SU-DHL-6 (cell line): ENCODE measurements at regions not wholly inside any gene's neighbourhood (a gene's known extent, or its start where the extent isn't known, plus 50 kb on each side); places are given as distances from the start of the nearest gene placed in this dataset.

Experiments
- EZH2phosphoT487 ChIP-seq: fragments of 200-600 bp; sonication (generic), shearing (Covaris generic); conservative IDR thresholded peaks from 2 replicates; pipeline ENCODE4 v1.6.1; 2018; ENCODE audit warnings: mild to moderate bottlenecking, antibody characterized with exemption, low read length, moderate library complexity, mixed read lengths
- TF ChIP-seq, protein P1 (sequence below): fragments of 200-600 bp; sonication (generic); IDR thresholded peaks from one replicate; pipeline ENCODE4 v1.5.1; 2017; ENCODE audit warnings: antibody characterized with exemption, mild to moderate bottlenecking, low read length, moderate library complexity; ENCODE audit not compliant: insufficient read depth, poor library complexity, severe bottlenecking

DNA sequence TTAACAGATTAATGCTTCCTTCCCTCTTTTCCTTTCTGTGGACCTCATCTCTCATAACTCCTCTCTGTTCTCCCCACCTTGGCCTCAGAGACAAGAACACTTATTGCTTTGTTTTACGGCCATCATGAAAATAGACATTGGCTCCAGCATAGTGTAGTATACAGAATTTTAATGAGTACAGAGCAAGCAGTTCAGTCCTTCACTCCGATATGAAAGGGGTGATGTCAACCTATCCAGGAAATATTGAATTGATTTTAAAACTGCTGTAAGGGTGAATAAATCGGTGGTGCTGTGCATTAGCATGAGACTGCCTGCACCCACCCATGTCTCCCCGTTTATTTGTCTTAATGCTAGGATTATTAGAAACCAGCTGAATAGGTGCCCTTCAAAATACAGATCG is 490.9 kb upstream of the TBL1XR1 start:
- TF ChIP-seq, protein P1, sequence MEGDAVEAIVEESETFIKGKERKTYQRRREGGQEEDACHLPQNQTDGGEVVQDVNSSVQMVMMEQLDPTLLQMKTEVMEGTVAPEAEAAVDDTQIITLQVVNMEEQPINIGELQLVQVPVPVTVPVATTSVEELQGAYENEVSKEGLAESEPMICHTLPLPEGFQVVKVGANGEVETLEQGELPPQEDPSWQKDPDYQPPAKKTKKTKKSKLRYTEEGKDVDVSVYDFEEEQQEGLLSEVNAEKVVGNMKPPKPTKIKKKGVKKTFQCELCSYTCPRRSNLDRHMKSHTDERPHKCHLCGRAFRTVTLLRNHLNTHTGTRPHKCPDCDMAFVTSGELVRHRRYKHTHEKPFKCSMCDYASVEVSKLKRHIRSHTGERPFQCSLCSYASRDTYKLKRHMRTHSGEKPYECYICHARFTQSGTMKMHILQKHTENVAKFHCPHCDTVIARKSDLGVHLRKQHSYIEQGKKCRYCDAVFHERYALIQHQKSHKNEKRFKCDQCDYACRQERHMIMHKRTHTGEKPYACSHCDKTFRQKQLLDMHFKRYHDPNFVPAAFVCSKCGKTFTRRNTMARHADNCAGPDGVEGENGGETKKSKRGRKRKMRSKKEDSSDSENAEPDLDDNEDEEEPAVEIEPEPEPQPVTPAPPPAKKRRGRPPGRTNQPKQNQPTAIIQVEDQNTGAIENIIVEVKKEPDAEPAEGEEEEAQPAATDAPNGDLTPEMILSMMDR, result no peak
- no peak for TF ChIP-seq EZH2phosphoT487
